H9 (cell line): ENCODE measurements at regions not wholly inside any gene's neighbourhood (a gene's known extent, or its start where the extent isn't known, plus 50 kb on each side); places are given as distances from the start of the nearest gene placed in this dataset.

ENCODE experiments used
- DNase-seq: peaks from one replicate; pipeline ENCODE4 v3.0.0-alpha.2; 2017
- H2AFZ ChIP-seq: one replicate; pipeline ENCODE4 v1.6.1; 2013; ENCODE audit warnings: mild to moderate bottlenecking, low read length, control low read depth, moderate library complexity
- H2AK5ac ChIP-seq: 2 replicates; pipeline ENCODE4 v1.6.1; 2013; ENCODE audit warnings: low read length, control low read depth, mixed read lengths; ENCODE audit not compliant: insufficient read length
- H2BK120ac ChIP-seq: one replicate; pipeline ENCODE4 v1.6.1; 2013; ENCODE audit warnings: low read depth, mild to moderate bottlenecking, low read length, control low read depth, inconsistent platforms; ENCODE audit not compliant: poor library complexity, severe bottlenecking
- H2BK12ac ChIP-seq: 2 replicates; pipeline ENCODE4 v1.6.1; 2013; ENCODE audit warnings: low read length, control low read depth, mixed read lengths, low read depth; ENCODE audit not compliant: insufficient read length
- H2BK15ac ChIP-seq: 2 replicates; pipeline ENCODE4 v1.6.1; 2013; ENCODE audit warnings: low read depth, low read length, control low read depth
- H2BK20ac ChIP-seq: one replicate; pipeline ENCODE4 v1.6.1; 2013; ENCODE audit warnings: low read depth, mild to moderate bottlenecking, low read length, control low read depth, inconsistent platforms; ENCODE audit not compliant: poor library complexity, severe bottlenecking
- H2BK5ac ChIP-seq: 2 replicates; pipeline ENCODE4 v1.6.1; 2013; ENCODE audit warnings: low read length, control low read depth, mixed read lengths; ENCODE audit not compliant: insufficient read length
- H3K14ac ChIP-seq: 2 replicates; pipeline ENCODE4 v1.6.1; 2013; ENCODE audit warnings: low read length, control low read depth; ENCODE audit not compliant: insufficient read depth
- H3K18ac ChIP-seq: 2 replicates; pipeline ENCODE4 v1.6.1; 2013; ENCODE audit warnings: low read depth, mild to moderate bottlenecking, mixed read lengths, low read length, control low read depth; ENCODE audit not compliant: insufficient read length
- H3K23ac ChIP-seq: 2 replicates; pipeline ENCODE4 v1.6.1; 2013; ENCODE audit warnings: low read length, control low read depth, mixed read lengths, low read depth; ENCODE audit not compliant: insufficient read length
- H3K23me2 ChIP-seq: 2 replicates; pipeline ENCODE4 v1.6.1; 2013; ENCODE audit warnings: low read depth, mild to moderate bottlenecking, mixed read lengths, low read length, control low read depth; ENCODE audit not compliant: insufficient read length, poor library complexity, severe bottlenecking
- H3K27ac ChIP-seq: 2 replicates; pipeline ENCODE4 v1.5.1; 2013; ENCODE audit warnings: low read length, control low read depth, mixed read lengths, low read depth; ENCODE audit not compliant: insufficient read length
- H3K27me3 ChIP-seq: 2 replicates; pipeline ENCODE4 v1.6.1; 2013; ENCODE audit warnings: low read length, control low read depth, inconsistent platforms; ENCODE audit not compliant: insufficient read depth
- H3K4ac ChIP-seq: 2 replicates; pipeline ENCODE4 v1.6.1; 2013; ENCODE audit warnings: low read depth, mild to moderate bottlenecking, control low read depth, inconsistent platforms, low read length, moderate library complexity
- H3K4me1 ChIP-seq: 2 replicates; pipeline ENCODE4 v1.6.1; 2013; ENCODE audit warnings: low read length, control low read depth, inconsistent platforms; ENCODE audit not compliant: insufficient read depth
- H3K4me2 ChIP-seq: 2 replicates; pipeline ENCODE4 v1.6.1; 2013; ENCODE audit warnings: low read length, control low read depth, mixed read lengths; ENCODE audit not compliant: insufficient read length, insufficient read depth
- H3K56ac ChIP-seq: 2 replicates; pipeline ENCODE4 v1.6.1; 2013; ENCODE audit warnings: low read depth, mild to moderate bottlenecking, mixed read lengths, low read length, control low read depth; ENCODE audit not compliant: insufficient read length
- H3K79me1 ChIP-seq: 2 replicates; pipeline ENCODE4 v1.6.1; 2013; ENCODE audit warnings: low read depth, mild to moderate bottlenecking, moderate library complexity, low read length, control low read depth, inconsistent platforms; ENCODE audit not compliant: insufficient read depth, poor library complexity, severe bottlenecking
- H3K79me2 ChIP-seq: 2 replicates; pipeline ENCODE4 v1.6.1; 2013; ENCODE audit warnings: low read length, control low read depth, inconsistent platforms; ENCODE audit not compliant: insufficient read depth
- H3K9ac ChIP-seq: 2 replicates; pipeline ENCODE4 v1.6.1; 2013; ENCODE audit warnings: low read length, control low read depth, mixed read lengths; ENCODE audit not compliant: insufficient read length; ENCODE audit errors: extremely low read depth
- H3K9me3 ChIP-seq: one replicate; pipeline ENCODE4 v1.6.1; 2013; ENCODE audit warnings: low read depth, low read length, inconsistent platforms; ENCODE audit not compliant: control insufficient read depth
- H3T11ph ChIP-seq: one replicate; pipeline ENCODE4 v1.6.1; 2013; ENCODE audit warnings: mild to moderate bottlenecking, low read length, control low read depth, inconsistent platforms
- H4K20me1 ChIP-seq: one replicate; pipeline ENCODE4 v1.6.1; 2013; ENCODE audit not compliant: control insufficient read depth, insufficient read length, insufficient read depth
- H4K5ac ChIP-seq: 2 replicates; pipeline ENCODE4 v1.6.1; 2013; ENCODE audit warnings: low read depth, mild to moderate bottlenecking, mixed read lengths, low read length, control low read depth; ENCODE audit not compliant: insufficient read length
- H4K8ac ChIP-seq: replicated peaks from 2 replicates; pipeline ENCODE4 v1.6.1; 2013; ENCODE audit warnings: low read length, control low read depth, mixed read lengths, low read depth; ENCODE audit not compliant: insufficient read length
- H4K91ac ChIP-seq: 2 replicates; pipeline ENCODE4 v1.6.1; 2013; ENCODE audit warnings: low read depth, mild to moderate bottlenecking, moderate library complexity, mixed read lengths, low read length, control low read depth; ENCODE audit not compliant: insufficient read length
- H3K27ac Mint-ChIP-seq, 3 experiments: 2 replicates in 2 of 3; 3 replicates in 1 of 3; pipeline ENCODE4 v1.8.0; 2020 to 2021; ENCODE audit warnings: mixed read lengths in 3 of 3, mild to moderate bottlenecking in 1 of 3, moderate library complexity in 1 of 3
- H3K27me3 Mint-ChIP-seq: 2 replicates; pipeline ENCODE4 v1.8.0; 2021; ENCODE audit warnings: low read depth, mild to moderate bottlenecking, moderate library complexity, mixed read lengths
- H3K36me3 Mint-ChIP-seq, 3 experiments: 2 replicates in 2 of 3; 3 replicates in 1 of 3; pipeline ENCODE4 v1.8.0; 2020 to 2021; ENCODE audit warnings: low read depth in 3 of 3, mixed read lengths in 3 of 3; ENCODE audit not compliant: insufficient read depth in 1 of 3
- H3K4me1 Mint-ChIP-seq, 2 experiments: 2 replicates each; pipeline ENCODE4 v1.8.0; 2020; ENCODE audit warnings: mixed read lengths in 2 of 2
- H3K4me3 Mint-ChIP-seq, 2 experiments: 2 replicates in 1 of 2; 3 replicates in 1 of 2; pipeline ENCODE4 v1.8.0; 2020 to 2021; ENCODE audit warnings: mild to moderate bottlenecking in 2 of 2, mixed read lengths in 2 of 2, moderate library complexity in 1 of 2
- H3K9me3 Mint-ChIP-seq, 2 experiments: 2 replicates in 1 of 2; 3 replicates in 1 of 2; pipeline ENCODE4 v1.8.0; 2020; ENCODE audit warnings: mild to moderate bottlenecking in 2 of 2, mixed read lengths in 2 of 2, moderate library complexity in 1 of 2
- WGBS: extraction: QIAGEN DNeasy Blood & Tissue Kit; methylation state at CpG from one replicate; pipeline ENCODE4 v1.1.7; 2013; ENCODE audit warnings: missing lambda C conversion rate, low lambda C conversion rate, mixed read lengths; ENCODE audit not compliant: insufficient read length; ENCODE audit errors: extremely low coverage; 5-methylcytosine and 5-hydroxymethylcytosine counted together
- TF ChIP-seq, protein P1 (sequence below): fragments of 200-600 bp; sonication (generic); conservative IDR thresholded peaks from 3 replicates; pipeline ENCODE4 v1.8.0; 2021; ENCODE audit warnings: antibody characterized with exemption, mild to moderate bottlenecking

DNA sequence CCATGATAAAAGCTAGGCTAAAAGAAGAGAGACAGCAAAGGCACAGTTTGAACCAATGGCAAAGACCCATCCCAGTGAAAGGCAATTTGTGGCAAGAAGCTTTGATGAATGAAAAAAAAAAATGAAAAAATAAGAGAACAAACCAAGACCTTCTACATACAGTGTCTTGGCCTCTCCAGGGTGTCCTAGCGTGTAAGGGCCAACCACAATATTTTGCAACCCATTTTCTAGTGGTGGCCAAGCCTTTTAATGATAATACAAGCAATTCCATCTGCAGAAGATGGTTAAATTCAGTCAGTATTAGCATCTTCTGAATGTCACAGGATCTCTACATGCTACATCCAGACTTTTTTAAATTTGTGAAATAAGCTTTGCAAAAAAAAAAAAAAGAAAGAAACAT, 270.4 kb downstream of the LRATD1 start:
- H3K27ac Mint-ChIP-seq, result no peak overlapping the region
- Histone ChIP-seq H4K91ac (no peak overlapping the region), H4K20me1 (no peaks in the 10 kb centered on the region), H4K5ac (no peak overlapping the region), H3K4ac (no peak overlapping the region), H2AFZ (no peak overlapping the region), H2BK120ac (no peak overlapping the region), H3K27ac (no peak overlapping the region), H3K79me2 (no peaks in the 10 kb centered on the region), H3K79me1 (no peaks in the 10 kb centered on the region), H3K23me2 (no peaks in the 10 kb centered on the region), H3K14ac (no peak overlapping the region), H2BK12ac (no peak overlapping the region), H2BK5ac (no peak overlapping the region), H4K8ac (no peak overlapping the region), H2AK5ac (no peak overlapping the region), H3K4me1 (no peaks in the 10 kb centered on the region), H3K9me3 (no peaks in the 10 kb centered on the region), H2BK15ac (no peak overlapping the region), H2BK20ac (no peak overlapping the region), H3T11ph (no peak overlapping the region), H3K23ac (no peak overlapping the region), H3K9ac (no peak overlapping the region), H3K27me3 (no peaks in the 10 kb centered on the region), H3K18ac (no peak overlapping the region), H3K56ac (no peak overlapping the region), H3K4me2 (no peak overlapping the region)
- H3K4me3 Mint-ChIP-seq, result no peak overlapping the region
- no peak for DNase-seq
- no CpG with 5 or more reads among the region's 1 CpG for WGBS
- no peaks in the 10 kb centered on the region for H3K36me3 Mint-ChIP-seq
- TF ChIP-seq, protein P1, sequence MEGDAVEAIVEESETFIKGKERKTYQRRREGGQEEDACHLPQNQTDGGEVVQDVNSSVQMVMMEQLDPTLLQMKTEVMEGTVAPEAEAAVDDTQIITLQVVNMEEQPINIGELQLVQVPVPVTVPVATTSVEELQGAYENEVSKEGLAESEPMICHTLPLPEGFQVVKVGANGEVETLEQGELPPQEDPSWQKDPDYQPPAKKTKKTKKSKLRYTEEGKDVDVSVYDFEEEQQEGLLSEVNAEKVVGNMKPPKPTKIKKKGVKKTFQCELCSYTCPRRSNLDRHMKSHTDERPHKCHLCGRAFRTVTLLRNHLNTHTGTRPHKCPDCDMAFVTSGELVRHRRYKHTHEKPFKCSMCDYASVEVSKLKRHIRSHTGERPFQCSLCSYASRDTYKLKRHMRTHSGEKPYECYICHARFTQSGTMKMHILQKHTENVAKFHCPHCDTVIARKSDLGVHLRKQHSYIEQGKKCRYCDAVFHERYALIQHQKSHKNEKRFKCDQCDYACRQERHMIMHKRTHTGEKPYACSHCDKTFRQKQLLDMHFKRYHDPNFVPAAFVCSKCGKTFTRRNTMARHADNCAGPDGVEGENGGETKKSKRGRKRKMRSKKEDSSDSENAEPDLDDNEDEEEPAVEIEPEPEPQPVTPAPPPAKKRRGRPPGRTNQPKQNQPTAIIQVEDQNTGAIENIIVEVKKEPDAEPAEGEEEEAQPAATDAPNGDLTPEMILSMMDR, result no peak
- peaks cover 8 to 15% of the 10 kb centered on the region in 2 experiments for H3K4me1 Mint-ChIP-seq
- H3K9me3 Mint-ChIP-seq, result no peaks in the 10 kb centered on the region
- no peaks in the 10 kb centered on the region for H3K27me3 Mint-ChIP-seq
